ENCODE measurements at regions not wholly inside any gene's neighbourhood (a gene's known extent, or its start where the extent isn't known, plus 50 kb on each side); places are given as distances from the start of the nearest gene placed in this dataset.

GRCh38 chr3:152595975-152596821, 238.7 kb upstream of the P2RY1 start (continued):
- no peak for TF ChIP-seq E2F4 (CRISPR knock-in tag; IDR thresholded peaks at IDR 0.05; ENCODE audit: low read depth)
- TF ChIP-seq ZNF253 (CRISPR knock-in tag; conservative IDR thresholded peaks at IDR 0.05), result no peak
- no peak for TF ChIP-seq SAP30 (IDR thresholded peaks at IDR 0.05; ENCODE audit: borderline replicate concordance, insufficient read depth, low read depth, low read length, poor library complexity, severe bottlenecking)
- TF ChIP-seq ZKSCAN8 (CRISPR knock-in tag; IDR thresholded peaks at IDR 0.05), result no peak
- peak; percentile 58; the same call in 1 of the 2 replicates for TF ChIP-seq SP1 (CRISPR knock-in tag; IDR thresholded peaks at IDR 0.05)
- TF ChIP-seq USF2 (CRISPR knock-in tag; IDR thresholded peaks at IDR 0.05), result no peak
- TF ChIP-seq HDAC1 (IDR thresholded peaks at IDR 0.05), result peak in 1 of 2 experiments; percentile 32; a peak in 1 of 4 replicates
- TF ChIP-seq SMAD1 (IDR thresholded peaks at IDR 0.05; ENCODE audit: low read depth, low read length, partially characterized antibody), result no peak
- TF ChIP-seq SAFB2 (IDR thresholded peaks at IDR 0.05; ENCODE audit: borderline replicate concordance, low read depth, low read length, severe bottlenecking), result no peak
- TF ChIP-seq SNRNP70 (optimal IDR thresholded peaks at IDR 0.05; ENCODE audit: low read depth, low read length), result no peak
- TF ChIP-seq HMGN3 (IDR thresholded peaks at IDR 0.05; ENCODE audit: borderline replicate concordance, extremely low read depth, insufficient read length, low read depth, low read length), result no peak
- no peak for TF ChIP-seq HNRNPK (IDR thresholded peaks at IDR 0.05; ENCODE audit: low read depth, low read length, poor library complexity, severe bottlenecking)
- TF ChIP-seq HINFP (tag; conservative IDR thresholded peaks at IDR 0.05; ENCODE audit: low read depth), result no peak
- no peak for TF ChIP-seq PHB (CRISPR knock-in tag; IDR thresholded peaks at IDR 0.05)
- peak; percentile 16 for TF ChIP-seq CTBP1 (IDR thresholded peaks at IDR 0.05; ENCODE audit: borderline replicate concordance)
- no peak for TF ChIP-seq CGGBP1 (CRISPR knock-in tag; IDR thresholded peaks at IDR 0.05)
- TF ChIP-seq SIN3B (IDR thresholded peaks at IDR 0.05; ENCODE audit: low read depth), result no peak
- no peak for TF ChIP-seq NR0B1 (IDR thresholded peaks at IDR 0.05; ENCODE audit: partially characterized antibody)
- peak; percentile 26 for TF ChIP-seq TAF1 (IDR thresholded peaks at IDR 0.05; ENCODE audit: control insufficient read depth, extremely low read depth, insufficient read depth, low read length, severe bottlenecking)
- TF ChIP-seq TRIM28 (IDR thresholded peaks at IDR 0.05), result no peak
- TF ChIP-seq U2AF1 (optimal IDR thresholded peaks at IDR 0.05; ENCODE audit: low read depth, low read length), result no peak
- TF ChIP-seq ZNF316 (IDR thresholded peaks at IDR 0.05), result no peak
- TF ChIP-seq MTF1 (CRISPR knock-in tag; IDR thresholded peaks at IDR 0.05; ENCODE audit: borderline replicate concordance), result no peak

All from K562 (cell line).